GM12892 (cell line): ENCODE measurements at regions not wholly inside any gene's neighbourhood (a gene's known extent, or its start where the extent isn't known, plus 50 kb on each side); places are given as distances from the start of the nearest gene placed in this dataset.

Experiments used
- POLR2A ChIP-seq: IDR thresholded peaks from 2 replicates; pipeline ENCODE4 v1.6.1; 2011; ENCODE audit warnings: low read depth, low read length, control low read depth
- POLR2AphosphoS5 ChIP-seq: IDR thresholded peaks from 2 replicates; pipeline ENCODE4 v1.6.1; 2011; ENCODE audit warnings: low read depth, low read length, control low read depth

- TF ChIP-seq POLR2A: no peak
- no peak for TF ChIP-seq POLR2AphosphoS5
Measured at GRCh38 chr4:110290511-110290910, 92.1 kb upstream of the ELOVL6 start.
